Smooth muscle cell (in vitro differentiated cells): ENCODE measurements at regions not wholly inside any gene's neighbourhood (a gene's known extent, or its start where the extent isn't known, plus 50 kb on each side); places are given as distances from the start of the nearest gene placed in this dataset.

ENCODE experiments used
- DNase-seq: peaks from one replicate; lab custom pipeline; 2025; ENCODE audit not compliant: unreplicated experiment; lab: John Stamatoyannopoulos, UW
- H2AFZ ChIP-seq: fragments of 200-600 bp; sonication (generic); 2 replicates; pipeline ENCODE4 v1.6.0; 2016; ENCODE audit warnings: antibody characterized with exemption, low read depth, mild to moderate bottlenecking
- H3F3A ChIP-seq: fragments of 200-600 bp; sonication (generic); 2 replicates; pipeline ENCODE4 v1.6.0; 2017; ENCODE audit warnings: antibody characterized with exemption, low read depth
- H3K27ac ChIP-seq: fragments of 200-600 bp; sonication (generic); 2 replicates; pipeline ENCODE4 v1.5.1; 2016; ENCODE audit warnings: low read depth, mild to moderate bottlenecking
- H3K27me3 ChIP-seq: fragments of 200-600 bp; sonication (generic); 2 replicates; pipeline ENCODE4 v1.6.1; 2016; ENCODE audit warnings: low read depth, mild to moderate bottlenecking
- H3K36me3 ChIP-seq: fragments of 200-600 bp; sonication (generic); 2 replicates; pipeline ENCODE4 v1.5.1; 2016; ENCODE audit warnings: low read depth
- H3K4me1 ChIP-seq: fragments of 200-600 bp; sonication (generic); 2 replicates; pipeline ENCODE4 v1.5.1; 2016; ENCODE audit warnings: low read depth
- H3K4me2 ChIP-seq: fragments of 200-600 bp; sonication (generic); 2 replicates; pipeline ENCODE4 v1.6.0; 2016; ENCODE audit warnings: mild to moderate bottlenecking
- H3K4me3 ChIP-seq: fragments of 200-600 bp; sonication (generic); 2 replicates; pipeline ENCODE4 v1.5.1; 2016; ENCODE audit warnings: mild to moderate bottlenecking
- H3K79me2 ChIP-seq: fragments of 200-600 bp; sonication (generic); 2 replicates; pipeline ENCODE4 v1.6.0; 2016; ENCODE audit warnings: low read depth, mild to moderate bottlenecking
- H3K9ac ChIP-seq: fragments of 200-600 bp; sonication (generic); 2 replicates; pipeline ENCODE4 v1.6.0; 2016; ENCODE audit warnings: low read depth
- H3K9me3 ChIP-seq: fragments of 200-600 bp; sonication (generic); replicated peaks from 2 replicates; pipeline ENCODE4 v1.5.1; 2016; ENCODE audit warnings: low read depth
- H4K20me1 ChIP-seq: fragments of 200-600 bp; sonication (generic); 2 replicates; pipeline ENCODE4 v1.6.0; 2016; ENCODE audit warnings: low read depth
- CTCF ChIP-seq: fragments of 200-600 bp; sonication (generic); IDR thresholded peaks from 2 replicates; pipeline ENCODE4 v1.5.1; 2017; ENCODE audit warnings: borderline replicate concordance, mild to moderate bottlenecking, antibody characterized with exemption; ENCODE audit not compliant: insufficient read depth, poor library complexity, severe bottlenecking
- WGBS: methylation state at CpG from one replicate; pipeline ENCODE4 v1.1.7; 2016; ENCODE audit warnings: low lambda C conversion rate; 5-methylcytosine and 5-hydroxymethylcytosine counted together

- no peaks in the 10 kb centered on the region for H3K9me3 ChIP-seq
- no peaks in the 10 kb centered on the region for H3K36me3 ChIP-seq
- H4K20me1 ChIP-seq, result peaks cover 30% of the 10 kb centered on the region
- H3K27ac ChIP-seq, result no peak overlapping the region
- H3K4me1 ChIP-seq, result no peaks in the 10 kb centered on the region
- no peak for TF ChIP-seq CTCF
- H3K27me3 ChIP-seq, result no peaks in the 10 kb centered on the region
- no peak overlapping the region for H3K4me3 ChIP-seq
- H2AFZ ChIP-seq, result no peak overlapping the region
- no peak overlapping the region for H3K9ac ChIP-seq
- 91% methylated on average over 10 of the region's 14 CpGs for WGBS
- H3K4me2 ChIP-seq, result no peak overlapping the region
- no peaks in the 10 kb centered on the region for H3K79me2 ChIP-seq
- H3F3A ChIP-seq, result no peaks in the 10 kb centered on the region
- no peak for DNase-seq
These were observed 72.0 kb upstream of the IQSEC1 start for GRCh38 chr3:13145131-13145825.

- Histone ChIP-seq H3K27me3 (no peaks in the 10 kb centered on the region), H3K27ac (no peak overlapping the region), H4K20me1 (peaks cover 39% of the 10 kb centered on the region), H2AFZ (no peak overlapping the region), H3K4me2 (no peak overlapping the region), H3K79me2 (no peaks in the 10 kb centered on the region), H3K9ac (no peak overlapping the region), H3K36me3 (no peaks in the 10 kb centered on the region), H3K9me3 (no peaks in the 10 kb centered on the region), H3K4me3 (no peak overlapping the region), H3K4me1 (no peaks in the 10 kb centered on the region), H3F3A (no peaks in the 10 kb centered on the region)
- no peak for TF ChIP-seq CTCF
- WGBS, result 90% methylated on average over 25 of the region's 25 CpGs
- DNase-seq, result no peak
These were observed 71.2 kb upstream of the IQSEC1 start for GRCh38 chr3:13144163-13145023.

- Histone ChIP-seq H3K9ac (no peak overlapping the region), H3K9me3 (no peaks in the 10 kb centered on the region), H2AFZ (no peak overlapping the region), H3K27me3 (no peaks in the 10 kb centered on the region), H3K36me3 (no peaks in the 10 kb centered on the region), H3K4me2 (no peak overlapping the region), H3F3A (no peaks in the 10 kb centered on the region), H3K4me3 (no peak overlapping the region), H4K20me1 (peaks cover 44% of the 10 kb centered on the region), H3K27ac (no peak overlapping the region), H3K4me1 (no peaks in the 10 kb centered on the region), H3K79me2 (no peaks in the 10 kb centered on the region)
- no peak for TF ChIP-seq CTCF
- 96% methylated on average over 7 of the region's 7 CpGs for WGBS
- no peak for DNase-seq
These were observed 70.3 kb upstream of the IQSEC1 start for GRCh38 chr3:13143381-13144004.
